GM13977 (cell line): ENCODE measurements at regions not wholly inside any gene's neighbourhood (a gene's known extent, or its start where the extent isn't known, plus 50 kb on each side); places are given as distances from the start of the nearest gene placed in this dataset.

ENCODE experiments used
- DNase-seq: peaks from one replicate; pipeline ENCODE4 v3.0.0; 2012; ENCODE audit warnings: low spot score
- CTCF ChIP-seq: IDR thresholded peaks from 2 replicates; pipeline ENCODE4 v1.5.1; 2012; ENCODE audit warnings: mild to moderate bottlenecking, control low read depth; ENCODE audit not compliant: insufficient read depth; ENCODE audit errors: extremely low read depth, missing control alignments
- in situ Hi-C: fragments of 300-500 bp; cut with MboI; formaldehyde crosslinking; loops from one replicate; pipeline ENCODE4 v1.12.0; 2022; ENCODE audit warnings: low sequenced_read_pairs, low pct_unique_long_range_greater_than_20kb, mixed read lengths, inconsistent platforms; ENCODE audit not compliant: unreplicated experiment

- DNase-seq, result no peak
- in situ Hi-C loops, result no loop called here
- no peak for TF ChIP-seq CTCF
These were observed 196.0 kb upstream of the TLL1 start for GRCh38 chr4:165677081-165677480.

- in situ Hi-C loops, result no loop called here
- no peak for DNase-seq
- TF ChIP-seq CTCF, result no peak
These were observed 194.7 kb upstream of the TLL1 start for GRCh38 chr4:165678236-165678935.

- in situ Hi-C loops, result no loop called here
- no peak for DNase-seq
- TF ChIP-seq CTCF, result no peak
These were observed 194.1 kb upstream of the TLL1 start for GRCh38 chr4:165678936-165679325.

GRCh38 chr4:165680821-165681220 is 192.2 kb upstream of the TLL1 start:
- in situ Hi-C loops, result no loop called here
- no peak for DNase-seq
- TF ChIP-seq CTCF, result no peak

GRCh38 chr4:165682611-165683010 is 190.4 kb upstream of the TLL1 start:
- in situ Hi-C loops, result no loop called here
- no peak for TF ChIP-seq CTCF
- no peak for DNase-seq

- no peak for DNase-seq
- in situ Hi-C loops, result no loop called here
- no peak for TF ChIP-seq CTCF
These were observed 188.7 kb upstream of the TLL1 start for GRCh38 chr4:165684177-165684805.
